ENCODE measurements at regions not wholly inside any gene's neighbourhood (a gene's known extent, or its start where the extent isn't known, plus 50 kb on each side); places are given as distances from the start of the nearest gene placed in this dataset.

GRCh38 chr2:18829251-18829902, 240.0 kb upstream of the NT5C1B start:
- no peak overlapping the region for H3K27ac Mint-ChIP-seq
- H3K36me3 Mint-ChIP-seq (ENCODE audit: insufficient read depth in 2 of 2): no peaks in the 10 kb centered on the region
- H3K27me3 Mint-ChIP-seq (ENCODE audit: low read depth): no peaks in the 10 kb centered on the region
- H3K4me3 Mint-ChIP-seq: no peak overlapping the region
- no peak for DNase-seq
- H3K9me3 Mint-ChIP-seq: peaks cover 0 to 1% of the 10 kb centered on the region in 2 donors
- ATAC-seq (replicated peaks in 1 of 2): no peak
- no peaks in the 10 kb centered on the region for H3K4me1 Mint-ChIP-seq (ENCODE audit: low read depth)

GRCh38 chr2:18828296-18828695, 238.9 kb upstream of the NT5C1B start:
- ATAC-seq (replicated peaks in 1 of 2) (no peak), DNase-seq (no peak)
- Mint-ChIP-seq H3K27me3 (ENCODE audit: low read depth) (no peaks in the 10 kb centered on the region), H3K9me3 (peaks cover 0 to 1% of the 10 kb centered on the region in 2 donors), H3K4me1 (ENCODE audit: low read depth) (no peaks in the 10 kb centered on the region), H3K4me3 (no peak overlapping the region), H3K36me3 (ENCODE audit: insufficient read depth in 2 of 2) (no peaks in the 10 kb centered on the region), H3K27ac (no peak overlapping the region)

- no peak overlapping the region for H3K4me3 Mint-ChIP-seq
- no peak overlapping the region for H3K27ac Mint-ChIP-seq
- H3K4me1 Mint-ChIP-seq (ENCODE audit: low read depth): no peaks in the 10 kb centered on the region
- no peaks in the 10 kb centered on the region for H3K27me3 Mint-ChIP-seq (ENCODE audit: low read depth)
- ATAC-seq (replicated peaks in 1 of 2) (no peak), DNase-seq (no peak)
- H3K9me3 Mint-ChIP-seq: peaks cover 0 to 1% of the 10 kb centered on the region in 2 donors
- no peaks in the 10 kb centered on the region for H3K36me3 Mint-ChIP-seq (ENCODE audit: insufficient read depth in 2 of 2)
Observed at GRCh38 chr2:18825838-18826237, 236.5 kb upstream of the NT5C1B start.

GRCh38 chr2:18824915-18825314, 235.5 kb upstream of the NT5C1B start:
- H3K27ac Mint-ChIP-seq: no peak overlapping the region
- no peaks in the 10 kb centered on the region for H3K27me3 Mint-ChIP-seq (ENCODE audit: low read depth)
- no peak for ATAC-seq (replicated peaks in 1 of 2)
- peaks cover 0 to 1% of the 10 kb centered on the region in 2 donors for H3K9me3 Mint-ChIP-seq
- DNase-seq: no peak
- H3K4me3 Mint-ChIP-seq: no peak overlapping the region
- H3K4me1 Mint-ChIP-seq (ENCODE audit: low read depth): no peaks in the 10 kb centered on the region
- no peaks in the 10 kb centered on the region for H3K36me3 Mint-ChIP-seq (ENCODE audit: insufficient read depth in 2 of 2)

- no peak for ATAC-seq (replicated peaks in 1 of 2)
- Mint-ChIP-seq H3K27ac (no peak overlapping the region), H3K36me3 (ENCODE audit: insufficient read depth in 2 of 2) (no peaks in the 10 kb centered on the region), H3K9me3 (peaks cover 0 to 1% of the 10 kb centered on the region in 2 donors), H3K27me3 (ENCODE audit: low read depth) (no peaks in the 10 kb centered on the region), H3K4me3 (no peak overlapping the region), H3K4me1 (ENCODE audit: low read depth) (no peaks in the 10 kb centered on the region)
- no peak for DNase-seq
Observed at GRCh38 chr2:18824325-18824790, 235.0 kb upstream of the NT5C1B start.

- ATAC-seq (replicated peaks in 1 of 2): no peak
- DNase-seq: no peak
- no peak overlapping the region for H3K4me3 Mint-ChIP-seq
- H3K9me3 Mint-ChIP-seq: peaks cover 0 to 1% of the 10 kb centered on the region in 2 donors
- H3K36me3 Mint-ChIP-seq (ENCODE audit: insufficient read depth in 2 of 2): no peaks in the 10 kb centered on the region
- H3K27ac Mint-ChIP-seq: no peak overlapping the region
- no peaks in the 10 kb centered on the region for H3K27me3 Mint-ChIP-seq (ENCODE audit: low read depth)
- no peaks in the 10 kb centered on the region for H3K4me1 Mint-ChIP-seq (ENCODE audit: low read depth)
Observed at GRCh38 chr2:18821431-18821830, 232.1 kb upstream of the NT5C1B start.

GRCh38 chr2:18820966-18821365, 231.6 kb upstream of the NT5C1B start:
- no peaks in the 10 kb centered on the region for H3K27me3 Mint-ChIP-seq (ENCODE audit: low read depth)
- ATAC-seq (replicated peaks in 1 of 2): no peak
- H3K4me3 Mint-ChIP-seq: no peak overlapping the region

DNA sequence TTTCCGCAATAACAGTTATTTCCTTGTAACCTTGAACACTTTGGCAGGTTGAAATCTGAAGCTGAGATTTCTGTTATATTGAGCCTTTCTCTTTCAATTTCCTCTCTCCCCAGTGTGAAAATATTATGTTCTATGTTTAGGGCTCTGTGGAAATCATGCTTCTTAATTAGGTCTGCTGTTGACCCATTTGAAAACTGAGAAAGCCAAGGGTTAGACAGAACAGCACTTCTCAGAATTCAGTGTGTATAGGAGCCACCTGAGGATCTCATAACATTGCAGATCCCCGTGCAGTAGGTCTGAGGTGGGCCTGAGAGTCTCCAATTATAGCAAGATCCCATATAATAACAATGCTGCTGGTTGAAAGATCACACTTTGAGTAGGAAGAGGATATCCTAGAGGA, 230.2 kb upstream of the NT5C1B start:
- H3K4me1 Mint-ChIP-seq (ENCODE audit: low read depth): no peaks in the 10 kb centered on the region
- H3K36me3 Mint-ChIP-seq (ENCODE audit: insufficient read depth in 2 of 2): no peaks in the 10 kb centered on the region
- DNase-seq (no peak), ATAC-seq (replicated peaks in 1 of 2) (no peak)
- no peaks in the 10 kb centered on the region for H3K27me3 Mint-ChIP-seq (ENCODE audit: low read depth)
- no peaks in the 10 kb centered on the region for H3K9me3 Mint-ChIP-seq
- no peak overlapping the region for H3K4me3 Mint-ChIP-seq
- H3K27ac Mint-ChIP-seq: no peak overlapping the region

More at GRCh38 chr2:18820966-18821365, 231.6 kb upstream of the NT5C1B start:
- H3K9me3 Mint-ChIP-seq: no peaks in the 10 kb centered on the region
- H3K27ac Mint-ChIP-seq: no peak overlapping the region
- DNase-seq: no peak
- H3K36me3 Mint-ChIP-seq (ENCODE audit: insufficient read depth in 2 of 2): no peaks in the 10 kb centered on the region
- no peaks in the 10 kb centered on the region for H3K4me1 Mint-ChIP-seq (ENCODE audit: low read depth)

DNA sequence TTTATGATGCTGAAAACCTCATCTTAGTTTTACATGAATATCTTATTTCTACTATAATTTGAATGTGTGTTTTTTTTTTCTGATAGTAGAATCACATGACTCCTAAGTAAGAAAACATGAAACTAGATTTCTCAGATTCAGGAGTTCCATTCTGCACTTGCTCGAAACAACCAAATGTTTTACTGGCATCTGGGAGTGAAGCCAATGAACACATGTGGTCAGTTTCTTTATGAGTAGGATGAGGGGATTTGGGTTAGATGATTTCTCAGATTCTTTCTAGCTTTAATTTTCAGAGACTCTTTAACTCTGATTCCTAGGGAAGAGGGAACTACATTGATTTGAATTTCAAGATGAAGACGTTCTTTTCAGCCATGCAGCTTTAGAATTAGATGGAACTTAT, 225.0 kb upstream of the NT5C1B start:
- no peak for DNase-seq
- Mint-ChIP-seq H3K4me3 (no peak overlapping the region), H3K36me3 (ENCODE audit: insufficient read depth in 2 of 2) (no peaks in the 10 kb centered on the region), H3K4me1 (ENCODE audit: low read depth) (no peaks in the 10 kb centered on the region), H3K9me3 (no peaks in the 10 kb centered on the region), H3K27me3 (ENCODE audit: low read depth) (no peaks in the 10 kb centered on the region), H3K27ac (no peak overlapping the region)
- ATAC-seq (replicated peaks in 1 of 2): no peak

DNA sequence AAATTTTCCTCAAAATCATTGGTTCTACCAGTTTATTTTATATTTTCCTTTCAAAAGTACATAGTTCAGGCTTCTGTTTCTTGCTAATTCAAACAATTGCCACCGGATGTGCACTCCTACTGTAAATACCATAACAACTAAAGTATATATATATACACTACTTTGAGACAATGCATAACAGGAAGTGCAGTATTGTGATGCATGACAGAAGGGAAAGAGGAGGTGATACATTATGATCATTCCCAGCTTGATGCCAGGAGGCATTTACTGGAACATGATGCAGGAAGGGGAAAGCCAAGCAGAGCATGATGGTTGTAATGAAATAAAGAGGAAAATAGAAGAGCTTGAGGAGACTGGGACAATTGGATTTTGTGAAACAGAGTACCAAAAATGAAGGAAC, 215.2 kb upstream of the NT5C1B start:
- H3K27me3 Mint-ChIP-seq (ENCODE audit: low read depth): no peaks in the 10 kb centered on the region
- ATAC-seq (replicated peaks in 1 of 2) (no peak), DNase-seq (no peak)
- peaks cover 1 to 2% of the 10 kb centered on the region in 2 donors for H3K9me3 Mint-ChIP-seq
- H3K4me1 Mint-ChIP-seq (ENCODE audit: low read depth): no peaks in the 10 kb centered on the region
- H3K27ac Mint-ChIP-seq: no peak overlapping the region
- H3K36me3 Mint-ChIP-seq (ENCODE audit: insufficient read depth in 2 of 2): peaks cover 0 to 2% of the 10 kb centered on the region in 2 donors
- H3K4me3 Mint-ChIP-seq: no peak overlapping the region

GRCh38 chr2:18803141-18803939, 214.0 kb upstream of the NT5C1B start:
- Mint-ChIP-seq H3K27ac (no peak overlapping the region), H3K4me1 (ENCODE audit: low read depth) (no peaks in the 10 kb centered on the region), H3K9me3 (peaks cover 1 to 2% of the 10 kb centered on the region in 2 donors), H3K36me3 (ENCODE audit: insufficient read depth in 2 of 2) (peaks cover 0 to 2% of the 10 kb centered on the region in 2 donors), H3K27me3 (ENCODE audit: low read depth) (no peaks in the 10 kb centered on the region), H3K4me3 (no peak overlapping the region)
- ATAC-seq (replicated peaks in 1 of 2) (no peak), DNase-seq (no peak)

DNA sequence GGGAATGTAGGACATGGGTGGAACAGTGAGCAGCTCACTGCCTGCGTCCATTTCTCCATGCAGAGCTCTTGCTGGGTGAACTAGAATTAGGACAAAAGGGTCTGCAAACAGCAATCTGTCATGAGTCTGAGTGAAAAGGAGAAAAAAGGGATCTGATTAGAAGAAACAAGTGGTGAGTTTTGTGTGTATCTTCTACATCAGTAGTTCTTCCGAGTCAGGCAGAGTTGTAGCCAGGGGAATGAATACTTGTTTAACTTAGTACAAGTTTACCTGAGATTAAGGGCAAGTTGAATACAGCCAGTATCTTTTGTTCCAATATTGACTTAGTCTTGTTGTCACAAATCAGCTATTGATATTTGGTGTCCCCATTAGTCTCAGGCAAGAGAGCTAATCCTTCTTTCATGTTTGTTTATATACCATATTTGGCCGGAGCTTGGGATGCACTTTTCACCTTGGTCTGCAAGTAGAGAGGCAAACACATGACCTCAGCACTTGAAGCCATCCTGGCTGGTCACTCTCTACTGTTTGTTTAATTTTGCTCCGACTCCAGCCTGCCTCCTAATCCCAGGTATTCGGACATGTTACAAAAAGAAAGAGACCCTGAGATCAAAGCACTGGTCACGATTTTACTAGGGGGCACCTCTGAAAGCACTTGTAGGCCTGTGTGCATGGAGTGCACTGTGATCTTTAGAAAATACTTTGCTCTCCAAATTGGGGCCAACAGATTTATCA, 211.0 kb upstream of the NT5C1B start:
- ATAC-seq (replicated peaks in 1 of 2) (no peak), DNase-seq (no peak)
- no peaks in the 10 kb centered on the region for H3K27me3 Mint-ChIP-seq (ENCODE audit: low read depth)
- no peak overlapping the region for H3K27ac Mint-ChIP-seq
- H3K36me3 Mint-ChIP-seq (ENCODE audit: insufficient read depth in 2 of 2): no peaks in the 10 kb centered on the region
- no peak overlapping the region for H3K4me3 Mint-ChIP-seq
- H3K9me3 Mint-ChIP-seq: peaks cover 1 to 2% of the 10 kb centered on the region in 2 donors
- H3K4me1 Mint-ChIP-seq (ENCODE audit: low read depth): no peaks in the 10 kb centered on the region

- DNase-seq (no peak), ATAC-seq (replicated peaks in 1 of 2) (no peak)
- Mint-ChIP-seq H3K27me3 (ENCODE audit: low read depth) (no peaks in the 10 kb centered on the region), H3K36me3 (ENCODE audit: insufficient read depth in 2 of 2) (no peaks in the 10 kb centered on the region), H3K9me3 (no peaks in the 10 kb centered on the region), H3K4me1 (ENCODE audit: low read depth) (no peaks in the 10 kb centered on the region), H3K4me3 (no peak overlapping the region), H3K27ac (no peak overlapping the region)
Observed at GRCh38 chr2:18799397-18799796, 210.0 kb upstream of the NT5C1B start.

Data from activated T-cell treated with anti-CD3 and anti-CD28 coated beads, Interleukin-2, amount 50 U/mL, for 72 hours (primary cell).